ENCODE measurements at regions not wholly inside any gene's neighbourhood (a gene's known extent, or its start where the extent isn't known, plus 50 kb on each side); places are given as distances from the start of the nearest gene placed in this dataset.

DNA sequence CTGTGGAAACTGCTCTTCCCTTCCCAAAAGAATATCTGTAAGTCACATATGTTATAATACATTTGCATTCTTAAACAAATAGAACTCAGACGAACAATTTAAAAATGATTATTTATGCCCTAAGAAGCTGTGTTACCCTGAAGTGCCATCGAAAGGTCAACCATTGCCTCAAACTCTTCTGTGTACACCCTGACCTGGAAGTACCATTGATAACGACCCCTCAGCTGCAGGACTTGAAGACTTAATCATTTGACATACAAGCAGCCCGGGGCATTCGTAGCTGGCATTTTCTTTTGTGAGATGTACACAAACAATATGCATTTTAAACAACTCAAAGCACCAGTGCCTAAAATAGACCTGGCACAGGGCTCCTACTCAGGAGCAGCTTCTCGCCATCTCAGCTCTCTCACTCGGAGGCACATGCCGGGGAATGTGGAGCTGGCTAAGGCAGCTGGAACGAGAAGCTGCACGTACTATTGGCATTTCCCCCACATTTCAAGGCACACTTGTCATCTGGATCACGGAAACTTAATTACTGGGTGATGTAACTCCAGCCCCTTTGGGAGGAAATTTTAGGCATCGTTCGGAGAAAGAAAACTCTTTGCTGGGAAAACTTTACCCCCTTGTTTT lies 170.0 kb upstream of the GALNT5 start:
- Histone ChIP-seq H3K9me3 (no peaks in the 10 kb centered on the region), H3K36me3 (no peaks in the 10 kb centered on the region), H3K4me3 (no peak overlapping the region), H3K27ac (peak overlapping the region in 1 of 12 donors; percentile 8), H3K4me1 (peaks cover 0 to 8% (median 0%) of the 10 kb centered on the region in 12 donors), H3K27me3 (no peaks in the 10 kb centered on the region)
- 44 to 58% (median 47%) methylated on average over 13 of the region's 13 CpGs for WGBS, 4 donors
- intact Hi-C loops (cut with DNase I) = no loop called here
- peak in 4 of 5 donors; percentile 13 to 68 (median 54) for DNase-seq
- ATAC-seq = peak in 3 of 4 donors; percentile 68 to 92 (median 91)
- TF ChIP-seq CTCF (IDR thresholded peaks at IDR 0.05) = no peak
- TF ChIP-seq POLR2A (IDR thresholded peaks at IDR 0.05) = no peak

- no peaks in the 10 kb centered on the region for H3K27me3 ChIP-seq
- ATAC-seq (no peak), DNase-seq (no peak)
- no peak for TF ChIP-seq POLR2A (IDR thresholded peaks at IDR 0.05)
- TF ChIP-seq CTCF (IDR thresholded peaks at IDR 0.05) = peak in 2 of 12 donors; percentile 11 to 22
- intact Hi-C loops (cut with DNase I) = no loop called here
- no peak overlapping the region for H3K4me3 ChIP-seq
- WGBS, 4 donors = 50 to 57% (median 56%) methylated on average over 3 of the region's 3 CpGs
- H3K4me1 ChIP-seq = no peaks in the 10 kb centered on the region
- H3K36me3 ChIP-seq = no peaks in the 10 kb centered on the region
- H3K27ac ChIP-seq = no peak overlapping the region
- H3K9me3 ChIP-seq = peaks cover 0 to 6% (median 0%) of the 10 kb centered on the region in 12 donors
These were observed 163.8 kb upstream of the GALNT5 start for GRCh38 chr2:157093666-157094065.

DNA sequence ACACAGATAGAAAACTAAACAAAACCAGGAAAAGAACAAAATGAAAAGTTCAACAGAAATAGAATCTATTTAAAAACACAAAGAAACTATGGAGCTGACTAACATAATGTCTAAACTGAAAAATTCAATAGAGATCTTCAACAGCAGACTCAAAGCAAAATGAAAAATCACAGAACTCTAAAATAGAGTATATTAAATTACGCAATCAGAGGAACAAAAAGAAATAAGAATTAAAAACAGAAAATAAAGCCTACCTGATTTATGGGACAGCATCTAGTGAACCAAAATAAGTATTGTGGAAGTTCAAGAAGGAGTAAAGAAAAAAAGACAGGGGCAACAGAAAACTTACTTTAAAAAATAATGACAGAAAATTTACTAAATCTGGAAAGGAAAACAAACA lies 152.1 kb upstream of the GALNT5 start:
- Histone ChIP-seq H3K4me1 (no peaks in the 10 kb centered on the region), H3K9me3 (peaks cover 0 to 54% (median 12%) of the 10 kb centered on the region in 12 donors), H3K27me3 (no peaks in the 10 kb centered on the region), H3K36me3 (no peaks in the 10 kb centered on the region), H3K27ac (no peak overlapping the region), H3K4me3 (no peak overlapping the region)
- 80 to 93% (median 88%) methylated on average over 1 of the region's 1 CpG for WGBS, 4 donors
- intact Hi-C loops (cut with DNase I) = no loop called here
- TF ChIP-seq CTCF (IDR thresholded peaks at IDR 0.05) = no peak
- no peak for TF ChIP-seq POLR2A (IDR thresholded peaks at IDR 0.05)
- DNase-seq = no peak
- no peak for ATAC-seq

GRCh38 chr2:157106950-157107349 lies 150.6 kb upstream of the GALNT5 start:
- H3K4me1 ChIP-seq = no peaks in the 10 kb centered on the region
- ATAC-seq = no peak
- H3K36me3 ChIP-seq = no peaks in the 10 kb centered on the region
- H3K9me3 ChIP-seq = peaks cover 0 to 63% (median 20%) of the 10 kb centered on the region in 12 donors
- H3K4me3 ChIP-seq = no peak overlapping the region
- H3K27me3 ChIP-seq = no peaks in the 10 kb centered on the region
- WGBS, 4 donors = 81 to 92% (median 86%) methylated on average over 1 of the region's 1 CpG
- no peak overlapping the region for H3K27ac ChIP-seq
- intact Hi-C loops (cut with DNase I) = no loop called here
- TF ChIP-seq CTCF (IDR thresholded peaks at IDR 0.05) (no peak), POLR2A (IDR thresholded peaks at IDR 0.05) (no peak)
- no peak for DNase-seq

Data from heart left ventricle (tissue), 16 donors.